RPMI8226 (cell line): ENCODE measurements at regions not wholly inside any gene's neighbourhood (a gene's known extent, or its start where the extent isn't known, plus 50 kb on each side); places are given as distances from the start of the nearest gene placed in this dataset.

ENCODE experiments used
- DNase-seq: peaks from one replicate; pipeline ENCODE4 v3.0.0-alpha.2; 2015

GRCh38 chr20:11820838-11821237 is 96.9 kb upstream of the BTBD3 start:
- no peak for DNase-seq

- DNase-seq = no peak
Measured at GRCh38 chr20:11822540-11822794, 95.2 kb upstream of the BTBD3 start.

- DNase-seq = no peak
Measured at GRCh38 chr20:11826334-11826733, 91.4 kb upstream of the BTBD3 start.

GRCh38 chr20:11832397-11832796 is 85.3 kb upstream of the BTBD3 start:
- DNase-seq = no peak

- DNase-seq = no peak
Measured at GRCh38 chr20:11832851-11833250, 84.8 kb upstream of the BTBD3 start.

- no peak for DNase-seq
Measured at GRCh38 chr20:11833825-11834224, 83.9 kb upstream of the BTBD3 start.

- DNase-seq = no peak
Measured at GRCh38 chr20:11838076-11838636, 79.5 kb upstream of the BTBD3 start.

GRCh38 chr20:11841972-11842461 is 75.7 kb upstream of the BTBD3 start:
- DNase-seq = no peak

- no peak for DNase-seq
Measured at GRCh38 chr20:11843289-11843688, 74.4 kb upstream of the BTBD3 start.

GRCh38 chr20:11844691-11845090 is 73.0 kb upstream of the BTBD3 start:
- DNase-seq = no peak

GRCh38 chr20:11845340-11845739 is 72.4 kb upstream of the BTBD3 start:
- no peak for DNase-seq

GRCh38 chr20:11846131-11846530 is 71.6 kb upstream of the BTBD3 start:
- DNase-seq = no peak

GRCh38 chr20:11847827-11848226 is 69.9 kb upstream of the BTBD3 start:
- no peak for DNase-seq

GRCh38 chr20:11849270-11849915 is 68.3 kb upstream of the BTBD3 start:
- DNase-seq = no peak

- DNase-seq = no peak
Measured at GRCh38 chr20:11849976-11850670, 67.6 kb upstream of the BTBD3 start.

- DNase-seq = no peak
Measured at GRCh38 chr20:11850901-11851300, 66.8 kb upstream of the BTBD3 start.

- DNase-seq = no peak
Measured at GRCh38 chr20:11851646-11852045, 66.0 kb upstream of the BTBD3 start.

GRCh38 chr20:11852189-11852588 is 65.5 kb upstream of the BTBD3 start:
- no peak for DNase-seq

- no peak for DNase-seq
Measured at GRCh38 chr20:11852811-11853210, 64.9 kb upstream of the BTBD3 start.

- no peak for DNase-seq
Measured at GRCh38 chr20:11853359-11853758, 64.3 kb upstream of the BTBD3 start.

- no peak for DNase-seq
Measured at GRCh38 chr20:11861479-11861878, 56.2 kb upstream of the BTBD3 start.

GRCh38 chr20:11867291-11867919 is 50.3 kb upstream of the BTBD3 start:
- DNase-seq = no peak
